Gastroesophageal sphincter (tissue), 4 donors: ENCODE measurements at regions not wholly inside any gene's neighbourhood (a gene's known extent, or its start where the extent isn't known, plus 50 kb on each side); places are given as distances from the start of the nearest gene placed in this dataset.

Experiments
- ATAC-seq: fragments of 150-250 bp; one replicate; pipeline ENCODE4 v1.9.1; 2016; ENCODE audit warnings: mild to moderate bottlenecking, moderate library complexity
- H3K27ac ChIP-seq, 4 donors: fragments of 200-600 bp; sonication (generic) in 3 of 4; 1 replicate in 3 of 4; 2 replicates in 1 of 4; pipeline ENCODE4 v1.5.1; 2016 to 2019
- H3K27me3 ChIP-seq: fragments of 200-600 bp; sonication (generic); one replicate; pipeline ENCODE4 v1.5.1; 2019
- H3K36me3 ChIP-seq, 2 donors: fragments of 200-600 bp; sonication (generic); one replicate each; pipeline ENCODE4 v1.5.1; 2019; ENCODE audit warnings: control low read depth in 1 of 2
- H3K4me1 ChIP-seq, 3 donors: fragments of 200-600 bp; sonication (generic); 1 replicate in 2 of 3; 2 replicates in 1 of 3; pipeline ENCODE4 v1.5.1; 2016 to 2019; ENCODE audit warnings: control low read depth in 2 of 3
- H3K4me3 ChIP-seq, 2 donors: fragments of 200-600 bp; sonication (generic); one replicate each; pipeline ENCODE4 v1.5.1; 2019; ENCODE audit warnings: mild to moderate bottlenecking in 1 of 2, moderate library complexity in 1 of 2
- H3K9me3 ChIP-seq, 3 donors: fragments of 200-600 bp; sonication (generic); one replicate each; pipeline ENCODE4 v1.5.1; 2017 to 2019; ENCODE audit warnings: control low read depth in 2 of 3
- EP300 ChIP-seq: sonication (generic); formaldehyde crosslinking; IDR thresholded peaks from one replicate; pipeline ENCODE4 v1.6.1; 2017; ENCODE audit warnings: antibody characterized with exemption, mild to moderate bottlenecking
- POLR2A ChIP-seq, 2 donors: fragments of 450-650 bp; IDR thresholded peaks; one replicate each; pipeline ENCODE4 v1.6.1; 2017; ENCODE audit warnings: antibody characterized with exemption in 2 of 2, mild to moderate bottlenecking in 2 of 2, moderate library complexity in 1 of 2
- POLR2AphosphoS5 ChIP-seq: sonication (generic); formaldehyde crosslinking; IDR thresholded peaks from one replicate; pipeline ENCODE4 v1.6.1; 2017; ENCODE audit warnings: antibody characterized with exemption
- WGBS, 2 donors: methylation state at CpG; one replicate each; pipeline ENCODE4 v1.1.5; 2018; ENCODE audit warnings: low coverage in 1 of 2; 5-methylcytosine and 5-hydroxymethylcytosine counted together
- TF ChIP-seq, protein P1 (sequence below), 4 experiments: fragments of 200-600 bp in 2 of 4; fragments of 450-650 bp in 2 of 4; sonication (generic) in 1 of 4; IDR thresholded peaks; one replicate each; pipeline ENCODE4 v1.5.1; 2017 to 2019; ENCODE audit warnings: antibody characterized with exemption in 4 of 4, mild to moderate bottlenecking in 2 of 4, moderate library complexity in 2 of 4

- ATAC-seq = no peak
- Histone ChIP-seq H3K4me3 (no peak overlapping the region), H3K9me3 (no peaks in the 10 kb centered on the region), H3K4me1 (peaks cover 0 to 14% (median 3%) of the 10 kb centered on the region in 3 donors), H3K27me3 (no peaks in the 10 kb centered on the region), H3K36me3 (no peaks in the 10 kb centered on the region), H3K27ac (no peak overlapping the region)
- TF ChIP-seq, protein P1, sequence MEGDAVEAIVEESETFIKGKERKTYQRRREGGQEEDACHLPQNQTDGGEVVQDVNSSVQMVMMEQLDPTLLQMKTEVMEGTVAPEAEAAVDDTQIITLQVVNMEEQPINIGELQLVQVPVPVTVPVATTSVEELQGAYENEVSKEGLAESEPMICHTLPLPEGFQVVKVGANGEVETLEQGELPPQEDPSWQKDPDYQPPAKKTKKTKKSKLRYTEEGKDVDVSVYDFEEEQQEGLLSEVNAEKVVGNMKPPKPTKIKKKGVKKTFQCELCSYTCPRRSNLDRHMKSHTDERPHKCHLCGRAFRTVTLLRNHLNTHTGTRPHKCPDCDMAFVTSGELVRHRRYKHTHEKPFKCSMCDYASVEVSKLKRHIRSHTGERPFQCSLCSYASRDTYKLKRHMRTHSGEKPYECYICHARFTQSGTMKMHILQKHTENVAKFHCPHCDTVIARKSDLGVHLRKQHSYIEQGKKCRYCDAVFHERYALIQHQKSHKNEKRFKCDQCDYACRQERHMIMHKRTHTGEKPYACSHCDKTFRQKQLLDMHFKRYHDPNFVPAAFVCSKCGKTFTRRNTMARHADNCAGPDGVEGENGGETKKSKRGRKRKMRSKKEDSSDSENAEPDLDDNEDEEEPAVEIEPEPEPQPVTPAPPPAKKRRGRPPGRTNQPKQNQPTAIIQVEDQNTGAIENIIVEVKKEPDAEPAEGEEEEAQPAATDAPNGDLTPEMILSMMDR (IDR thresholded peaks at IDR 0.05) = no peak
- TF ChIP-seq POLR2AphosphoS5 (no peak), EP300 (no peak), POLR2A (IDR thresholded peaks at IDR 0.05) (no peak)
- WGBS, 2 donors = 72 to 93% methylated on average over 2 of the region's 2 CpGs
Observed at GRCh38 chr1:193402977-193403376, 216.6 kb upstream of the B3GALT2 start.

GRCh38 chr1:193402037-193402436, 215.6 kb upstream of the B3GALT2 start:
- no peaks in the 10 kb centered on the region for H3K27me3 ChIP-seq
- 79 to 81% methylated on average over 4 of the region's 4 CpGs for WGBS, 2 donors
- H3K27ac ChIP-seq = no peak overlapping the region
- H3K4me1 ChIP-seq = peaks cover 0 to 9% (median 2%) of the 10 kb centered on the region in 3 donors
- H3K9me3 ChIP-seq = no peaks in the 10 kb centered on the region
- ATAC-seq = no peak
- H3K4me3 ChIP-seq = no peak overlapping the region
- no peaks in the 10 kb centered on the region for H3K36me3 ChIP-seq
- TF ChIP-seq EP300 (no peak), POLR2AphosphoS5 (no peak), POLR2A (IDR thresholded peaks at IDR 0.05) (no peak)
- TF ChIP-seq, protein P1 (IDR thresholded peaks at IDR 0.05) = no peak

DNA sequence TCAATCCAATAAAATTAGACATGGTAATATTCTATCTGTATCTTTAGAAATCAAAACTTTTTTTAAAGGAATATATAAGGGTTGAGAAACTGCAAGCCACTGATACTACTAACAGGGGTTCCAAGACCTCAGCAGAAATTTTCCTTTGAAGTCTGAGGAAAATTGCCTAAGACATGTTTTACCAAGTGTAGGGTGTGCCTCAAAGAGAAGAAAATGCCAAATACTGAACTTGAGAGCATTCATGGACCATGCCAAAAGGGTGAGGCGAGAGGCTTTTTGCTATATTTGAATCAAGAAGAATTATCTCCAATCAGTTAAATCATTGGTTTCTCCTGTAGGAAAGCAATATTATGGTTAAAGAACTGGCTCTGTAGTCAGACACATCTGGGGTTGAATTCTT, 207.9 kb upstream of the B3GALT2 start:
- Histone ChIP-seq H3K27me3 (no peaks in the 10 kb centered on the region), H3K36me3 (no peaks in the 10 kb centered on the region), H3K4me1 (no peaks in the 10 kb centered on the region), H3K4me3 (no peak overlapping the region), H3K9me3 (no peaks in the 10 kb centered on the region), H3K27ac (no peak overlapping the region)
- WGBS, 2 donors = 100% methylated on average over 1 of the region's 1 CpG
- ATAC-seq = no peak
- TF ChIP-seq, protein P1 (IDR thresholded peaks at IDR 0.05) = no peak
- no peak for TF ChIP-seq EP300
- no peak for TF ChIP-seq POLR2AphosphoS5
- no peak for TF ChIP-seq POLR2A (IDR thresholded peaks at IDR 0.05)

GRCh38 chr1:193392686-193393085, 206.3 kb upstream of the B3GALT2 start:
- TF ChIP-seq, protein P1 (IDR thresholded peaks at IDR 0.05) = no peak
- TF ChIP-seq POLR2AphosphoS5 (no peak), POLR2A (IDR thresholded peaks at IDR 0.05) (no peak)
- ATAC-seq = no peak
- Histone ChIP-seq H3K27me3 (no peaks in the 10 kb centered on the region), H3K4me1 (no peaks in the 10 kb centered on the region), H3K27ac (no peak overlapping the region), H3K9me3 (no peaks in the 10 kb centered on the region), H3K36me3 (no peaks in the 10 kb centered on the region), H3K4me3 (no peak overlapping the region)
- 80 to 85% methylated on average over 1 of the region's 1 CpG for WGBS, 2 donors

DNA sequence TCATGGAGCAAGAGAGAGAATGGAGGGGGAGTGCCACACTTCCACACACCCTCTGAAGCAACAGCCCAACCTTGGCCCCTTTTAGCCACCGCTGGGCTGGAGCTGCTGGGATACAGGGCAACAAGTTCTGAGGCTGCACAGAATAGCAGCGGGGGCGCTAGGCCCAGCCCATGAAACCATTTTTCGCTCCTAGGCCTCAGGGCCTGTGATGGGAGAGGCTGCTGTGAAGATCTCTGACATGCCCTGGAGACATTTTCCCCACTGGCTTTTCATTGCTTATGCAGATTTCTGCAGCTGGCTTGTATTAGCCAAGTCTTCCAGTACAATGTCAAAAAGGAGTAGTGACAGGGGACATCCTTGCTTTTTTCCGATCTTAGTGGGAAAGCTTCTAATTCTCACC, 202.3 kb upstream of the B3GALT2 start:
- WGBS, 2 donors = 94 to 100% methylated on average over 1 to 5 of the region's 5 CpGs
- no peaks in the 10 kb centered on the region for H3K9me3 ChIP-seq
- no peaks in the 10 kb centered on the region for H3K4me1 ChIP-seq
- TF ChIP-seq POLR2A (IDR thresholded peaks at IDR 0.05) = no peak
- no peaks in the 10 kb centered on the region for H3K36me3 ChIP-seq
- H3K27ac ChIP-seq = no peak overlapping the region
- no peaks in the 10 kb centered on the region for H3K27me3 ChIP-seq
- H3K4me3 ChIP-seq = no peak overlapping the region
- ATAC-seq = no peak
